ENCODE measurements at regions not wholly inside any gene's neighbourhood (a gene's known extent, or its start where the extent isn't known, plus 50 kb on each side); places are given as distances from the start of the nearest gene placed in this dataset.

DNA sequence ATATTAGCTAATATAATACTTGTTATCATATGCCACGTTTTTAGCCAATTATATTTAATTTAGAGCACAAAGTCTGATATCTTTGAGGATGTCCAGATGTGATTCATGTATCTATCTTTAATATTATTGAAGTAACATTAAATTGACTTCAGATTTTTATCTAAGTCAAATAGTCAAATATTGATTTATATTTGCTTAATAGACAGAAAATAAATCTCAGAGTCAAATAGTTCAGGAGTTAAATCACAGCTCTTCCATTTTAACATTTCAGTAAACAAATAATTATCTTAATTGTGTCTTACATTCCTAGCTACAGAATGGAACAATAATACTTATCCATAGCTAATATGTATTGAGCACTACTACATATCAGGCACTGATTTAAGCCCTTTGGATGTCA, 379.4 kb upstream of the UBE2E3 start:
- TF ChIP-seq, protein P1, sequence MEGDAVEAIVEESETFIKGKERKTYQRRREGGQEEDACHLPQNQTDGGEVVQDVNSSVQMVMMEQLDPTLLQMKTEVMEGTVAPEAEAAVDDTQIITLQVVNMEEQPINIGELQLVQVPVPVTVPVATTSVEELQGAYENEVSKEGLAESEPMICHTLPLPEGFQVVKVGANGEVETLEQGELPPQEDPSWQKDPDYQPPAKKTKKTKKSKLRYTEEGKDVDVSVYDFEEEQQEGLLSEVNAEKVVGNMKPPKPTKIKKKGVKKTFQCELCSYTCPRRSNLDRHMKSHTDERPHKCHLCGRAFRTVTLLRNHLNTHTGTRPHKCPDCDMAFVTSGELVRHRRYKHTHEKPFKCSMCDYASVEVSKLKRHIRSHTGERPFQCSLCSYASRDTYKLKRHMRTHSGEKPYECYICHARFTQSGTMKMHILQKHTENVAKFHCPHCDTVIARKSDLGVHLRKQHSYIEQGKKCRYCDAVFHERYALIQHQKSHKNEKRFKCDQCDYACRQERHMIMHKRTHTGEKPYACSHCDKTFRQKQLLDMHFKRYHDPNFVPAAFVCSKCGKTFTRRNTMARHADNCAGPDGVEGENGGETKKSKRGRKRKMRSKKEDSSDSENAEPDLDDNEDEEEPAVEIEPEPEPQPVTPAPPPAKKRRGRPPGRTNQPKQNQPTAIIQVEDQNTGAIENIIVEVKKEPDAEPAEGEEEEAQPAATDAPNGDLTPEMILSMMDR (IDR thresholded peaks at IDR 0.05) = no peak
- no peak for TF ChIP-seq POLR2A (IDR thresholded peaks at IDR 0.05)

Measured in right lobe of liver (tissue), 4 donors.